GM12878 (cell line): ENCODE measurements at regions not wholly inside any gene's neighbourhood (a gene's known extent, or its start where the extent isn't known, plus 50 kb on each side); places are given as distances from the start of the nearest gene placed in this dataset.

ENCODE experiments used
- CTCF ChIP-seq, 3 experiments: IDR thresholded peaks in 2 of 3; conservative IDR thresholded peaks in 1 of 3; 2 replicates each; pipeline ENCODE4 v1.5.1; 2011; ENCODE audit warnings: low read depth in 3 of 3, low read length in 3 of 3, mild to moderate bottlenecking in 3 of 3, control low read depth in 2 of 3, moderate library complexity in 2 of 3, inconsistent platforms in 1 of 3, mixed read lengths in 1 of 3; ENCODE audit not compliant: control insufficient read depth in 2 of 3, insufficient read depth in 1 of 3; ENCODE audit errors: extremely low read depth in 1 of 3
- ELK1 ChIP-seq: IDR thresholded peaks from 2 replicates; pipeline ENCODE4 v1.6.1; 2012; ENCODE audit warnings: low read depth, low read length, improper control_type of control experiment
- PAX5 ChIP-seq: IDR thresholded peaks from 2 replicates; pipeline ENCODE4 v1.6.1; 2011; ENCODE audit warnings: low read depth, low read length, borderline replicate concordance
- POLR2A ChIP-seq: IDR thresholded peaks from 2 replicates; pipeline ENCODE4 v1.6.1; 2011; ENCODE audit warnings: low read depth, mild to moderate bottlenecking, low read length
- POLR2AphosphoS5 ChIP-seq: IDR thresholded peaks from 2 replicates; pipeline ENCODE4 v1.6.1; 2011; ENCODE audit warnings: mild to moderate bottlenecking, low read length, inconsistent platforms
- RFX5 ChIP-seq: IDR thresholded peaks from 2 replicates; pipeline ENCODE4 v1.6.1; 2011; ENCODE audit warnings: low read depth, low read length, improper control_type of control experiment
- TARDBP ChIP-seq: IDR thresholded peaks from 2 replicates; pipeline ENCODE4 v1.6.1; 2016; ENCODE audit warnings: borderline replicate concordance
- TCF12 ChIP-seq: IDR thresholded peaks from 2 replicates; pipeline ENCODE4 v1.6.1; 2011; ENCODE audit warnings: low read depth, mild to moderate bottlenecking, low read length
- USF2 ChIP-seq: IDR thresholded peaks from 2 replicates; pipeline ENCODE4 v1.6.1; 2011; ENCODE audit warnings: low read depth, low read length, improper control_type of control experiment, borderline replicate concordance
- TF ChIP-seq, protein P1 (sequence below): IDR thresholded peaks from 2 replicates; pipeline ENCODE4 v1.6.1; 2012; ENCODE audit warnings: mild to moderate bottlenecking, low read depth, low read length

DNA sequence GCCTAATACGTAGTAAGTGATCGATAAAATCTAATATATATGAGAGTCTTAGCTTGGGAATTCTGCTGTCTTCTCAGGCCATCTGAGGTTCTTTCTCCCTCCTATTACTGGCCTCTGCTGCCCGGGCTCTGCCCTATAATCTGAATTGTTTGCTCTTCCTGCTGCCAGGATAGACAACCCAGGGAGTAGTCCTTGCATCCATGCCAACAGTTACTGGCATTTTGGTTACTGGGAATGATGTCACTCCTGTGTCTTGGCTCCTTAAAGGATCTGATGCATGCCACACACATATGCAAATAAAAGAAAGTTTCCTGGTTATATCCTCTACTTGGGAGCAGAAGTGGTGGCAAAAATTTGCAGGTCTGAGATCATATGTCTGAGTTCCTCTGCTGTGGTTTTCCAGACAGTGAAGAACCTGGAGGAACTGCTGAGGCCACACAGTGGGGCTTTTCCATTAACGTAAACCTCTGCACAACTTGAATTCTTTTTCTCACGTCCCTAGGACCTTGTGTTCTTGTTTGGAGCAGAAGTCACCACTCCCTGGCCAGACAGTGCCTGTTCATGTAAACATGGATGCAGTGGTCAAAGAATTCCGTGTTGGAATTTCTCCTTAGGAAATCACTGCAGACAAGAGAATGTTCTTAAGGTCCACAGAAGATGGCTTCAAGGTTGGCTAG, 320.6 kb upstream of the TBX3 start:
- TF ChIP-seq POLR2A: no peak
- TF ChIP-seq, protein P1, sequence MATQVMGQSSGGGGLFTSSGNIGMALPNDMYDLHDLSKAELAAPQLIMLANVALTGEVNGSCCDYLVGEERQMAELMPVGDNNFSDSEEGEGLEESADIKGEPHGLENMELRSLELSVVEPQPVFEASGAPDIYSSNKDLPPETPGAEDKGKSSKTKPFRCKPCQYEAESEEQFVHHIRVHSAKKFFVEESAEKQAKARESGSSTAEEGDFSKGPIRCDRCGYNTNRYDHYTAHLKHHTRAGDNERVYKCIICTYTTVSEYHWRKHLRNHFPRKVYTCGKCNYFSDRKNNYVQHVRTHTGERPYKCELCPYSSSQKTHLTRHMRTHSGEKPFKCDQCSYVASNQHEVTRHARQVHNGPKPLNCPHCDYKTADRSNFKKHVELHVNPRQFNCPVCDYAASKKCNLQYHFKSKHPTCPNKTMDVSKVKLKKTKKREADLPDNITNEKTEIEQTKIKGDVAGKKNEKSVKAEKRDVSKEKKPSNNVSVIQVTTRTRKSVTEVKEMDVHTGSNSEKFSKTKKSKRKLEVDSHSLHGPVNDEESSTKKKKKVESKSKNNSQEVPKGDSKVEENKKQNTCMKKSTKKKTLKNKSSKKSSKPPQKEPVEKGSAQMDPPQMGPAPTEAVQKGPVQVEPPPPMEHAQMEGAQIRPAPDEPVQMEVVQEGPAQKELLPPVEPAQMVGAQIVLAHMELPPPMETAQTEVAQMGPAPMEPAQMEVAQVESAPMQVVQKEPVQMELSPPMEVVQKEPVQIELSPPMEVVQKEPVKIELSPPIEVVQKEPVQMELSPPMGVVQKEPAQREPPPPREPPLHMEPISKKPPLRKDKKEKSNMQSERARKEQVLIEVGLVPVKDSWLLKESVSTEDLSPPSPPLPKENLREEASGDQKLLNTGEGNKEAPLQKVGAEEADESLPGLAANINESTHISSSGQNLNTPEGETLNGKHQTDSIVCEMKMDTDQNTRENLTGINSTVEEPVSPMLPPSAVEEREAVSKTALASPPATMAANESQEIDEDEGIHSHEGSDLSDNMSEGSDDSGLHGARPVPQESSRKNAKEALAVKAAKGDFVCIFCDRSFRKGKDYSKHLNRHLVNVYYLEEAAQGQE: no peak
- TF ChIP-seq CTCF (IDR thresholded peaks at IDR 0.05 in 2 of 3, conservative IDR thresholded peaks at IDR 0.05 in 1 of 3; ENCODE audit: control insufficient read depth in 2 of 3, extremely low read depth in 1 of 3, insufficient read depth in 1 of 3, low read depth in 3 of 3, low read length in 3 of 3): no peak
- TF ChIP-seq PAX5: no peak
- TF ChIP-seq RFX5: no peak
- no peak for TF ChIP-seq TARDBP
- no peak for TF ChIP-seq TCF12
- no peak for TF ChIP-seq ELK1
- no peak for TF ChIP-seq USF2
- TF ChIP-seq POLR2AphosphoS5: no peak
